Uterus (tissue), 2 donors: ENCODE measurements at regions not wholly inside any gene's neighbourhood (a gene's known extent, or its start where the extent isn't known, plus 50 kb on each side); places are given as distances from the start of the nearest gene placed in this dataset.

Experiments used
- CTCF ChIP-seq, 4 experiments: fragments of 200-600 bp in 2 of 4; fragments of 450-650 bp in 2 of 4; sonication (generic) in 2 of 4; IDR thresholded peaks; one replicate each; pipeline ENCODE4 v1.5.1; 2016 to 2019; ENCODE audit warnings: antibody characterized with exemption in 4 of 4, mild to moderate bottlenecking in 2 of 4, moderate library complexity in 1 of 4
- POLR2A ChIP-seq, 2 donors: fragments of 450-650 bp; IDR thresholded peaks; one replicate each; pipeline ENCODE4 v1.6.1; 2016; ENCODE audit warnings: antibody characterized with exemption in 2 of 2, mild to moderate bottlenecking in 1 of 2, moderate library complexity in 1 of 2

- no peak for TF ChIP-seq POLR2A (IDR thresholded peaks at IDR 0.05)
- no peak for TF ChIP-seq CTCF (IDR thresholded peaks at IDR 0.05)
Measured at GRCh38 chr6:81023709-81024108, 728.8 kb downstream of the TENT5A start.
